HCT116 (cell line): ENCODE measurements at regions not wholly inside any gene's neighbourhood (a gene's known extent, or its start where the extent isn't known, plus 50 kb on each side); places are given as distances from the start of the nearest gene placed in this dataset.

Experiments used
- ATAC-seq: fragments of 200-7000 bp; cut with Tn5 transposase; 2 replicates; pipeline ENCODE4 v1.9.1; 2020; ENCODE audit warnings: mild to moderate bottlenecking, moderate library complexity
- BruUV-seq: library from RNA; stranded (reverse); fragments of 400-500 nt; replicated peaks from 2 replicates; lab custom pipeline; 2021; lab: Mats Ljungman, UMichigan
- CTCF ChIA-PET: fragments of 300-600 bp; sonication (Branson Sonifier 250); formaldehyde crosslinking; loops from one replicate; lab custom pipeline; 2021; ENCODE audit warnings: antibody characterized with exemption; lab: Charles Lee
- POLR2A ChIA-PET: fragments of 300-600, 350-600 bp; sonication (Branson Sonifier 250); formaldehyde crosslinking; loops from one replicate; lab custom pipeline; 2021; ENCODE audit warnings: antibody characterized with exemption; lab: Charles Lee
- RAD21 ChIA-PET, 2 experiments: fragments of 300-600 bp; sonication (Branson Sonifier 250); formaldehyde crosslinking; loops; one replicate each; lab custom pipeline; 2023; ENCODE audit warnings: low total read pairs in 2 of 2; ENCODE audit not compliant: uncharacterized antibody in 2 of 2, unreplicated experiment in 2 of 2, low non-redundant PET in 1 of 2; lab: Charles Lee
- DNase-seq: peaks from one replicate; pipeline ENCODE4 v3.0.0-alpha.2; 2010; ENCODE audit warnings: low read depth, low spot score
- H2AFZ ChIP-seq: fragments of 200-600 bp; shearing (Covaris generic), sonication (generic); 2 replicates; pipeline ENCODE4 v1.6.1; 2017; ENCODE audit warnings: low read depth, mixed run types, mixed read lengths, antibody characterized with exemption, low read length; ENCODE audit not compliant: poor library complexity, severe bottlenecking
- H3K27ac ChIP-seq: 2 replicates; pipeline ENCODE4 v1.5.1; 2012; ENCODE audit warnings: low read depth, low read length
- H3K27me3 ChIP-seq: fragments of 200-600 bp; sonication (generic); 2 replicates; pipeline ENCODE4 v1.6.1; 2016; ENCODE audit warnings: mixed run types, low read length, mixed read lengths; ENCODE audit not compliant: insufficient read depth
- H3K36me3 ChIP-seq, 2 experiments: fragments of 200-500 bp in 1 of 2; fragments of 200-600 bp in 1 of 2; sonication (Bioruptor generic) in 1 of 2; sonication (generic) in 1 of 2; 2 replicates each; pipeline versions ENCODE4 v1.5.1 to v1.6.1; 2014 to 2016; ENCODE audit warnings: low read length in 2 of 2, inconsistent platforms in 1 of 2, mixed read lengths in 1 of 2, mixed run types in 1 of 2; ENCODE audit not compliant: insufficient read depth in 2 of 2, control insufficient read depth in 1 of 2
- H3K4me1 ChIP-seq, 2 experiments: fragments of 200-600 bp in 1 of 2; sonication (generic) in 1 of 2; 2 replicates each; pipeline versions ENCODE4 v1.5.1 to v1.6.1; 2012 to 2017; ENCODE audit warnings: low read length in 2 of 2, inconsistent platforms in 1 of 2, mild to moderate bottlenecking in 1 of 2, mixed read lengths in 1 of 2, mixed run types in 1 of 2, moderate library complexity in 1 of 2; ENCODE audit not compliant: insufficient read depth in 2 of 2, control insufficient read depth in 1 of 2
- H3K4me2 ChIP-seq: fragments of 200-600 bp; sonication (generic); 2 replicates; pipeline ENCODE4 v1.6.1; 2017; ENCODE audit warnings: mixed run types, low read length, mixed read lengths
- H3K4me3 ChIP-seq, 2 experiments: fragments of 200-600 bp in 1 of 2; sonication (generic) in 1 of 2; replicated peaks in 1 of 2; 2 replicates each; pipeline ENCODE4 v1.5.1; 2011 to 2016; ENCODE audit warnings: low read length in 2 of 2, control low read depth in 1 of 2, low read depth in 1 of 2, mild to moderate bottlenecking in 1 of 2, mixed read lengths in 1 of 2, mixed run types in 1 of 2
- H3K79me2 ChIP-seq: fragments of 200-600 bp; sonication (generic); 2 replicates; pipeline ENCODE4 v1.6.1; 2017; ENCODE audit warnings: mild to moderate bottlenecking, mixed run types, low read length, moderate library complexity, mixed read lengths; ENCODE audit not compliant: insufficient read depth
- H3K9ac ChIP-seq: fragments of 200-600 bp; sonication (generic); 2 replicates; pipeline ENCODE4 v1.6.1; 2016; ENCODE audit warnings: low read length, mixed read lengths
- H3K9me2 ChIP-seq: fragments of 200-600 bp; sonication (generic), shearing (Covaris generic); 2 replicates; pipeline ENCODE4 v1.6.1; 2017; ENCODE audit warnings: mixed run types, mild to moderate bottlenecking, moderate library complexity; ENCODE audit not compliant: insufficient read depth
- H3K9me3 ChIP-seq, 2 experiments: fragments of 200-500 bp in 1 of 2; fragments of 200-600 bp in 1 of 2; sonication (Bioruptor generic) in 1 of 2; sonication (generic) in 1 of 2; 2 replicates each; pipeline ENCODE4 v1.6.1; 2014 to 2017; ENCODE audit warnings: low read length in 2 of 2, mixed read lengths in 2 of 2, inconsistent platforms in 1 of 2, low read depth in 1 of 2, mild to moderate bottlenecking in 1 of 2, mixed run types in 1 of 2, moderate library complexity in 1 of 2; ENCODE audit not compliant: control insufficient read depth in 1 of 2, insufficient read depth in 1 of 2
- H4K20me1 ChIP-seq: fragments of 200-600 bp; sonication (generic), shearing (Covaris generic); 2 replicates; pipeline ENCODE4 v1.6.1; 2017; ENCODE audit warnings: mixed run types, mild to moderate bottlenecking, moderate library complexity; ENCODE audit not compliant: insufficient read depth
- CBX3 ChIP-seq: IDR thresholded peaks from 2 replicates; pipeline ENCODE4 v1.6.1; 2012; ENCODE audit warnings: low read depth
- CTCF ChIP-seq, 3 experiments: fragments of 200-600 bp in 1 of 3; sonication (generic) in 1 of 3; IDR thresholded peaks in 2 of 3; conservative IDR thresholded peaks in 1 of 3; 2 replicates each; pipeline ENCODE4 v1.5.1; 2012 to 2017; ENCODE audit warnings: low read depth in 2 of 3, low read length in 2 of 3, antibody characterized with exemption in 1 of 3, borderline replicate concordance in 1 of 3, control low read depth in 1 of 3, mild to moderate bottlenecking in 1 of 3, mixed read lengths in 1 of 3, mixed run types in 1 of 3, moderate library complexity in 1 of 3; ENCODE audit not compliant: insufficient read depth in 1 of 3
- EGR1 ChIP-seq: IDR thresholded peaks from 2 replicates; pipeline ENCODE4 v1.6.1; 2012; ENCODE audit warnings: low read depth
- ELF1 ChIP-seq: IDR thresholded peaks from 2 replicates; pipeline ENCODE4 v1.6.1; 2012; ENCODE audit warnings: low read depth, borderline replicate concordance
- EZH2 ChIP-seq: fragments of 200-600 bp; sonication (generic); IDR thresholded peaks from 2 replicates; pipeline ENCODE4 v1.6.1; 2017; ENCODE audit warnings: antibody characterized with exemption, mixed run types
- EZH2phosphoT487 ChIP-seq: fragments of 200-600 bp; IDR thresholded peaks from 2 replicates; pipeline ENCODE4 v1.6.1; 2018; ENCODE audit warnings: antibody characterized with exemption, borderline replicate concordance
- MAX ChIP-seq: IDR thresholded peaks from 2 replicates; pipeline ENCODE4 v1.6.1; 2012
- POLR2A ChIP-seq: IDR thresholded peaks from 2 replicates; pipeline ENCODE4 v1.7.0; 2011; ENCODE audit warnings: borderline replicate concordance; ENCODE audit not compliant: insufficient read depth, insufficient read length; ENCODE audit errors: extremely low read depth
- POLR2AphosphoS5 ChIP-seq: IDR thresholded peaks from 2 replicates; pipeline ENCODE4 v1.6.1; 2011; ENCODE audit warnings: mild to moderate bottlenecking, low read depth, low read length, moderate library complexity
- RAD21 ChIP-seq: IDR thresholded peaks from 2 replicates; pipeline ENCODE4 v1.6.1; 2012; ENCODE audit warnings: low read depth, mild to moderate bottlenecking
- SIN3A ChIP-seq: IDR thresholded peaks from 2 replicates; pipeline ENCODE4 v1.6.1; 2012; ENCODE audit warnings: low read depth
- SP1 ChIP-seq: IDR thresholded peaks from 2 replicates; pipeline ENCODE4 v1.6.1; 2012; ENCODE audit warnings: low read depth
- SRF ChIP-seq: IDR thresholded peaks from 2 replicates; pipeline ENCODE4 v1.6.1; 2012; ENCODE audit warnings: low read depth
- TCF7L2 ChIP-seq: IDR thresholded peaks from 2 replicates; pipeline ENCODE4 v1.7.0; 2011; ENCODE audit warnings: borderline replicate concordance, inconsistent platforms; ENCODE audit not compliant: insufficient read depth, insufficient read length; ENCODE audit errors: extremely low read depth
- YY1 ChIP-seq: IDR thresholded peaks from 2 replicates; pipeline ENCODE4 v1.6.1; 2011; ENCODE audit warnings: low read length, low read depth, moderate library complexity, mild to moderate bottlenecking; ENCODE audit not compliant: insufficient replicate concordance; ENCODE audit errors: extremely low read depth
- ZFX ChIP-seq: fragments of 450-650 bp; IDR thresholded peaks from 2 replicates; pipeline ENCODE4 v1.6.1; 2017
- ZNF274 ChIP-seq: fragments of 200-500 bp; sonication (Bioruptor generic); IDR thresholded peaks from 2 replicates; pipeline ENCODE4 v1.6.1; 2014; ENCODE audit warnings: mild to moderate bottlenecking, low read depth, low read length, inconsistent platforms
- intact Hi-C: fragments of 100-400 bp; cut with micrococcal nuclease; formaldehyde crosslinking; loops from 2 replicates; pipeline ENCODE4 v1.10.0; 2022
- TF ChIP-seq, protein P1 (sequence below): IDR thresholded peaks from 2 replicates; pipeline ENCODE4 v1.6.1; 2011; ENCODE audit warnings: mild to moderate bottlenecking, low read length, moderate library complexity; ENCODE audit not compliant: insufficient replicate concordance; ENCODE audit errors: extremely low read depth
- TF ChIP-seq, protein P2 (sequence below): IDR thresholded peaks from 2 replicates; pipeline ENCODE4 v1.6.1; 2012; ENCODE audit warnings: low read depth

- no peak overlapping the region for H3K27ac ChIP-seq
- no peak overlapping the region for H2AFZ ChIP-seq
- no peaks in the 10 kb centered on the region for H3K79me2 ChIP-seq
- TF ChIP-seq SIN3A (no peak), ELF1 (no peak), CBX3 (no peak), RAD21 (no peak), SRF (no peak), POLR2AphosphoS5 (no peak), EGR1 (no peak), POLR2A (no peak), ZFX (no peak), SP1 (no peak), TCF7L2 (no peak), CTCF (IDR thresholded peaks at IDR 0.05 in 2 of 3, conservative IDR thresholded peaks at IDR 0.05 in 1 of 3; ENCODE audit: borderline replicate concordance in 1 of 3, insufficient read depth in 1 of 3, low read depth in 2 of 3, low read length in 2 of 3) (no peak), ZNF274 (no peak), EZH2 (no peak), EZH2phosphoT487 (no peak), MAX (no peak), YY1 (no peak)
- TF ChIP-seq, protein P1, sequence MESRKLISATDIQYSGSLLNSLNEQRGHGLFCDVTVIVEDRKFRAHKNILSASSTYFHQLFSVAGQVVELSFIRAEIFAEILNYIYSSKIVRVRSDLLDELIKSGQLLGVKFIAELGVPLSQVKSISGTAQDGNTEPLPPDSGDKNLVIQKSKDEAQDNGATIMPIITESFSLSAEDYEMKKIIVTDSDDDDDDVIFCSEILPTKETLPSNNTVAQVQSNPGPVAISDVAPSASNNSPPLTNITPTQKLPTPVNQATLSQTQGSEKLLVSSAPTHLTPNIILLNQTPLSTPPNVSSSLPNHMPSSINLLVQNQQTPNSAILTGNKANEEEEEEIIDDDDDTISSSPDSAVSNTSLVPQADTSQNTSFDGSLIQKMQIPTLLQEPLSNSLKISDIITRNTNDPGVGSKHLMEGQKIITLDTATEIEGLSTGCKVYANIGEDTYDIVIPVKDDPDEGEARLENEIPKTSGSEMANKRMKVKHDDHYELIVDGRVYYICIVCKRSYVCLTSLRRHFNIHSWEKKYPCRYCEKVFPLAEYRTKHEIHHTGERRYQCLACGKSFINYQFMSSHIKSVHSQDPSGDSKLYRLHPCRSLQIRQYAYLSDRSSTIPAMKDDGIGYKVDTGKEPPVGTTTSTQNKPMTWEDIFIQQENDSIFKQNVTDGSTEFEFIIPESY = no peak
- TF ChIP-seq, protein P2, sequence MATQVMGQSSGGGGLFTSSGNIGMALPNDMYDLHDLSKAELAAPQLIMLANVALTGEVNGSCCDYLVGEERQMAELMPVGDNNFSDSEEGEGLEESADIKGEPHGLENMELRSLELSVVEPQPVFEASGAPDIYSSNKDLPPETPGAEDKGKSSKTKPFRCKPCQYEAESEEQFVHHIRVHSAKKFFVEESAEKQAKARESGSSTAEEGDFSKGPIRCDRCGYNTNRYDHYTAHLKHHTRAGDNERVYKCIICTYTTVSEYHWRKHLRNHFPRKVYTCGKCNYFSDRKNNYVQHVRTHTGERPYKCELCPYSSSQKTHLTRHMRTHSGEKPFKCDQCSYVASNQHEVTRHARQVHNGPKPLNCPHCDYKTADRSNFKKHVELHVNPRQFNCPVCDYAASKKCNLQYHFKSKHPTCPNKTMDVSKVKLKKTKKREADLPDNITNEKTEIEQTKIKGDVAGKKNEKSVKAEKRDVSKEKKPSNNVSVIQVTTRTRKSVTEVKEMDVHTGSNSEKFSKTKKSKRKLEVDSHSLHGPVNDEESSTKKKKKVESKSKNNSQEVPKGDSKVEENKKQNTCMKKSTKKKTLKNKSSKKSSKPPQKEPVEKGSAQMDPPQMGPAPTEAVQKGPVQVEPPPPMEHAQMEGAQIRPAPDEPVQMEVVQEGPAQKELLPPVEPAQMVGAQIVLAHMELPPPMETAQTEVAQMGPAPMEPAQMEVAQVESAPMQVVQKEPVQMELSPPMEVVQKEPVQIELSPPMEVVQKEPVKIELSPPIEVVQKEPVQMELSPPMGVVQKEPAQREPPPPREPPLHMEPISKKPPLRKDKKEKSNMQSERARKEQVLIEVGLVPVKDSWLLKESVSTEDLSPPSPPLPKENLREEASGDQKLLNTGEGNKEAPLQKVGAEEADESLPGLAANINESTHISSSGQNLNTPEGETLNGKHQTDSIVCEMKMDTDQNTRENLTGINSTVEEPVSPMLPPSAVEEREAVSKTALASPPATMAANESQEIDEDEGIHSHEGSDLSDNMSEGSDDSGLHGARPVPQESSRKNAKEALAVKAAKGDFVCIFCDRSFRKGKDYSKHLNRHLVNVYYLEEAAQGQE = no peak
- TF ChIP-seq, all 23 proteins: peak for 0
- intact Hi-C loops = no loop called here
- DNase-seq = no peak
- H3K4me1 ChIP-seq = no peaks in the 10 kb centered on the region
- CTCF ChIA-PET = no interaction called here
- no peak for ATAC-seq
- no peak overlapping the region for H3K9ac ChIP-seq
- H3K9me2 ChIP-seq = no peaks in the 10 kb centered on the region
- H3K4me3 ChIP-seq = no peak overlapping the region
- H3K4me2 ChIP-seq = no peak overlapping the region
- no peaks in the 10 kb centered on the region for H3K36me3 ChIP-seq
- H4K20me1 ChIP-seq = no peaks in the 10 kb centered on the region
- peaks cover 7 to 21% of the 10 kb centered on the region in 2 experiments; a peak in 2 of 4 replicates for H3K9me3 ChIP-seq
- H3K27me3 ChIP-seq = no peaks in the 10 kb centered on the region
- POLR2A ChIA-PET = no interaction called here
- no TSS peak for BruUV-seq
- RAD21 ChIA-PET = no interaction called here
These were observed 332.8 kb downstream of the ELAVL2 start for GRCh38 chr9:23493219-23493618.
